Neural crest cell (in vitro differentiated cells): ENCODE measurements at regions not wholly inside any gene's neighbourhood (a gene's known extent, or its start where the extent isn't known, plus 50 kb on each side); places are given as distances from the start of the nearest gene placed in this dataset.
"Not testable (repeated sequence)": the region's sequence is repeated elsewhere in the genome, so short reads cannot be mapped to it uniquely, and the experiment has no call there.

Experiments used
- DNase-seq: peaks from one replicate; pipeline ENCODE4 v3.0.0; 2021; ENCODE audit warnings: low read depth, mixed read lengths, low spot score
- H3K27ac Mint-ChIP-seq: one replicate; pipeline ENCODE4 v1.8.0; 2021; ENCODE audit warnings: mild to moderate bottlenecking, mixed read lengths; ENCODE audit not compliant: unreplicated experiment
- H3K27me3 Mint-ChIP-seq: 2 replicates; pipeline ENCODE4 v1.8.0; 2021; ENCODE audit warnings: low read depth, mild to moderate bottlenecking, mixed read lengths
- H3K36me3 Mint-ChIP-seq: 2 replicates; pipeline ENCODE4 v1.8.0; 2021; ENCODE audit warnings: low read depth, mild to moderate bottlenecking, mixed read lengths
- H3K4me1 Mint-ChIP-seq: 2 replicates; pipeline ENCODE4 v1.8.0; 2021; ENCODE audit warnings: mixed read lengths
- H3K4me3 Mint-ChIP-seq: one replicate; pipeline ENCODE4 v1.8.0; 2021; ENCODE audit warnings: mild to moderate bottlenecking, mixed read lengths
- H3K9me3 Mint-ChIP-seq: 2 replicates; pipeline ENCODE4 v1.8.0; 2021; ENCODE audit warnings: mixed read lengths
- CTCF ChIP-seq: fragments of 200-600 bp; sonication (generic); conservative IDR thresholded peaks from 2 replicates; pipeline ENCODE4 v1.5.0; 2021; ENCODE audit warnings: antibody characterized with exemption, mild to moderate bottlenecking

- Mint-ChIP-seq H3K27me3 (no peaks in the 10 kb centered on the region), H3K9me3 (peaks cover 3% of the 10 kb centered on the region), H3K27ac (no peak overlapping the region), H3K4me1 (no peaks in the 10 kb centered on the region), H3K4me3 (no peak overlapping the region), H3K36me3 (no peaks in the 10 kb centered on the region)
- no peak for DNase-seq
- TF ChIP-seq CTCF, result no peak
Measured at GRCh38 chr6:80579391-80580023, 473.0 kb downstream of the BCKDHB start.

- H3K4me1 Mint-ChIP-seq, H3K36me3 Mint-ChIP-seq, H3K27me3 Mint-ChIP-seq, H3K9me3 Mint-ChIP-seq, H3K27ac Mint-ChIP-seq, DNase-seq: not testable (repeated sequence)
- peak overlapping the region; percentile 25 for H3K4me3 Mint-ChIP-seq
Measured at GRCh38 chr6:80573320-80573719, 466.8 kb downstream of the BCKDHB start.

- Mint-ChIP-seq H3K36me3 (no peaks in the 10 kb centered on the region), H3K9me3 (no peaks in the 10 kb centered on the region), H3K27me3 (no peaks in the 10 kb centered on the region), H3K27ac (no peak overlapping the region), H3K4me3 (no peak overlapping the region), H3K4me1 (no peaks in the 10 kb centered on the region)
- DNase-seq, result no peak
- no peak for TF ChIP-seq CTCF
Measured at GRCh38 chr6:80566361-80566760, 459.9 kb downstream of the BCKDHB start.

GRCh38 chr6:80553071-80553740 lies 446.7 kb downstream of the BCKDHB start:
- Mint-ChIP-seq H3K27ac (peak overlapping the region; percentile 95), H3K36me3 (no peaks in the 10 kb centered on the region), H3K27me3 (no peaks in the 10 kb centered on the region), H3K4me1 (peaks cover 12% of the 10 kb centered on the region), H3K4me3 (no peak overlapping the region), H3K9me3 (peaks cover 10% of the 10 kb centered on the region)
- TF ChIP-seq CTCF, result no peak
- DNase-seq, result no peak

GRCh38 chr6:80550748-80551147 lies 444.3 kb downstream of the BCKDHB start:
- Mint-ChIP-seq H3K36me3 (no peaks in the 10 kb centered on the region), H3K27me3 (no peaks in the 10 kb centered on the region), H3K4me1 (peaks cover 16% of the 10 kb centered on the region), H3K4me3 (no peak overlapping the region), H3K27ac (no peak overlapping the region), H3K9me3 (peaks cover 7% of the 10 kb centered on the region)
- no peak for DNase-seq
- no peak for TF ChIP-seq CTCF

GRCh38 chr6:80550281-80550680 lies 443.8 kb downstream of the BCKDHB start:
- no peak for TF ChIP-seq CTCF
- H3K27ac Mint-ChIP-seq, result no peak overlapping the region

More at GRCh38 chr6:80550281-80550680, 443.8 kb downstream of the BCKDHB start:
- Mint-ChIP-seq H3K36me3 (no peaks in the 10 kb centered on the region), H3K9me3 (peaks cover 7% of the 10 kb centered on the region), H3K4me1 (peaks cover 20% of the 10 kb centered on the region), H3K27me3 (no peaks in the 10 kb centered on the region), H3K4me3 (no peak overlapping the region)
- no peak for DNase-seq
